Glutamatergic neuron (in vitro differentiated cells): ENCODE measurements at regions not wholly inside any gene's neighbourhood (a gene's known extent, or its start where the extent isn't known, plus 50 kb on each side); places are given as distances from the start of the nearest gene placed in this dataset.

Experiments used
- DNase-seq: peaks from one replicate; pipeline ENCODE4 v3.0.0; 2022
- H3K27ac Mint-ChIP-seq: one replicate; pipeline ENCODE4 v1.8.0; 2020; ENCODE audit warnings: mild to moderate bottlenecking, mixed read lengths, inconsistent platforms; ENCODE audit not compliant: unreplicated experiment
- H3K27me3 Mint-ChIP-seq: one replicate; pipeline ENCODE4 v1.8.0; 2020; ENCODE audit warnings: mild to moderate bottlenecking, moderate library complexity, mixed read lengths, inconsistent platforms; ENCODE audit not compliant: unreplicated experiment
- H3K36me3 Mint-ChIP-seq: one replicate; pipeline ENCODE4 v1.8.0; 2020; ENCODE audit warnings: mild to moderate bottlenecking, mixed read lengths, inconsistent platforms; ENCODE audit not compliant: unreplicated experiment
- H3K4me1 Mint-ChIP-seq: one replicate; pipeline ENCODE4 v1.8.0; 2020; ENCODE audit warnings: mild to moderate bottlenecking, low read depth, mixed read lengths, inconsistent platforms; ENCODE audit not compliant: unreplicated experiment
- H3K4me3 Mint-ChIP-seq: one replicate; pipeline ENCODE4 v1.8.0; 2020; ENCODE audit warnings: mild to moderate bottlenecking, mixed read lengths, inconsistent platforms; ENCODE audit not compliant: unreplicated experiment
- H3K9me3 Mint-ChIP-seq: one replicate; pipeline ENCODE4 v1.8.0; 2020; ENCODE audit warnings: mild to moderate bottlenecking, moderate library complexity, mixed read lengths, inconsistent platforms; ENCODE audit not compliant: unreplicated experiment
- CTCF ChIP-seq: fragments of 200-600 bp; sonication (generic); IDR thresholded peaks from one replicate; pipeline ENCODE4 v1.5.0; 2021; ENCODE audit not compliant: partially characterized antibody, unreplicated experiment

GRCh38 chr2:238557431-238557830 lies 130.7 kb downstream of the ASB1 start:
- no peak for TF ChIP-seq CTCF
- Mint-ChIP-seq H3K4me3 (no peak overlapping the region), H3K9me3 (no peaks in the 10 kb centered on the region)

GRCh38 chr2:238557936-238558335 lies 131.2 kb downstream of the ASB1 start:
- TF ChIP-seq CTCF: no peak
- Mint-ChIP-seq H3K4me3 (no peak overlapping the region), H3K27me3 (no peaks in the 10 kb centered on the region), H3K36me3 (no peaks in the 10 kb centered on the region), H3K27ac (no peak overlapping the region), H3K9me3 (no peaks in the 10 kb centered on the region), H3K4me1 (no peaks in the 10 kb centered on the region)
- no peak for DNase-seq

More at GRCh38 chr2:238557431-238557830, 130.7 kb downstream of the ASB1 start:
- no peak overlapping the region for H3K27ac Mint-ChIP-seq
- no peak for DNase-seq
- no peaks in the 10 kb centered on the region for H3K4me1 Mint-ChIP-seq
- no peaks in the 10 kb centered on the region for H3K27me3 Mint-ChIP-seq
- no peaks in the 10 kb centered on the region for H3K36me3 Mint-ChIP-seq

GRCh38 chr2:238558456-238559099 lies 131.9 kb downstream of the ASB1 start:
- no peak overlapping the region for H3K27ac Mint-ChIP-seq
- no peaks in the 10 kb centered on the region for H3K36me3 Mint-ChIP-seq
- H3K4me1 Mint-ChIP-seq: no peaks in the 10 kb centered on the region
- TF ChIP-seq CTCF: no peak
- no peak overlapping the region for H3K4me3 Mint-ChIP-seq
- H3K9me3 Mint-ChIP-seq: no peaks in the 10 kb centered on the region
- DNase-seq: no peak
- H3K27me3 Mint-ChIP-seq: no peaks in the 10 kb centered on the region

- Mint-ChIP-seq H3K4me3 (no peak overlapping the region), H3K27me3 (no peaks in the 10 kb centered on the region), H3K4me1 (no peaks in the 10 kb centered on the region), H3K27ac (no peak overlapping the region), H3K9me3 (no peaks in the 10 kb centered on the region), H3K36me3 (no peaks in the 10 kb centered on the region)
- TF ChIP-seq CTCF: no peak
- no peak for DNase-seq
Observed at GRCh38 chr2:238560234-238560633, 133.5 kb downstream of the ASB1 start.

GRCh38 chr2:238561230-238561629 lies 134.5 kb downstream of the ASB1 start:
- no peaks in the 10 kb centered on the region for H3K36me3 Mint-ChIP-seq
- TF ChIP-seq CTCF: no peak
- no peaks in the 10 kb centered on the region for H3K9me3 Mint-ChIP-seq
- DNase-seq: no peak
- H3K27ac Mint-ChIP-seq: no peak overlapping the region
- H3K4me3 Mint-ChIP-seq: no peak overlapping the region
- H3K4me1 Mint-ChIP-seq: no peaks in the 10 kb centered on the region
- no peaks in the 10 kb centered on the region for H3K27me3 Mint-ChIP-seq
